ENCODE measurements at regions not wholly inside any gene's neighbourhood (a gene's known extent, or its start where the extent isn't known, plus 50 kb on each side); places are given as distances from the start of the nearest gene placed in this dataset.

DNA sequence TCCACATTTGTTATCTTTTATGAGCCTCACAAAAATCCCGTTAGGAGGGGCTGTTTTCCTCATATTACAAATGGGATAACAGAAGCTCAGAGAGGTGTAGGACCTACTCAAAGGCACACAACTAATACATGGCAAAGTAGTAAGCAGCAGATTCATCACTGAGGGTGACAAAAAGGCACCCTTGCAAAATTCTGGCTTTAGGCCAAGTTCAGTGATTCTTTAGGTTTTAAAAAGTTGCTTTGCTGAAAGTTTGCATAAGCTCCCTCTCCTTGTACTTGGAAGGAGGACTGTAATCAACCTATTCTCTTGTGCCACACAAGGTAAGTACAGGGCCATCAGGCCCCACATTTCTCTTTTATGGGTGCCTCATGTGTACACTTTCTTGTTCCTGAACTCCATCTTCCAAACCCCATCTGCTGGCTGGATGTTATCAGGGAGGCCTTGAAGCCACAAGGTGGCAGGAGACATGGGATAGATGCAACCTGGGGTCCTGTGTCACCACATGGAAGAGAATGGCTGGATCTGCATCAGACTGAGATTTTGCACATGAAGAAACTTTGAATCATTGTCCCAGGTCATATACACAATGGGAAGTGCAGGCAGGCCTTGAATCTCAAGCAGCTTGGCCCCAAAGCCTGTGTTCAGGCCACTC is 311.6 kb downstream of the MSX2 start:
- DNase-seq (ENCODE audit: low spot score) = no peak

DNA sequence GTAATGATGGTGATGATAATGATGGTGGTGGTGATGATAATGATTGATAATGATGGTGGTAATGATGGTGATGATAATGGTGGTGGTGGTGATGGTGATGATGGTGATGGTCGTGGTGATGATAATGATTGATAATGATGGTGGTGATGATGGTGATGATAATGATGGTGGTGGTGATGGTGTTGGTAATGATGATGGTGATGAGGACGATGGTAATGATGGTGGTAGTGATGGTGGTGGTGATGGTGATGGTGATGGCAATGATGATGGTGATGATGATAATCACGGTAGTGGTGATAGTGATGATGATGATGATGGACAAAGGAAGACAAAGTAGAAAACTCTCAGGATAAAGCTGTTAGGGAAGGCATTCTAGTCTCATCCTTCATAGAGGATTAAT is 310.5 kb downstream of the MSX2 start:
- DNase-seq (ENCODE audit: low spot score) = no peak

DNA sequence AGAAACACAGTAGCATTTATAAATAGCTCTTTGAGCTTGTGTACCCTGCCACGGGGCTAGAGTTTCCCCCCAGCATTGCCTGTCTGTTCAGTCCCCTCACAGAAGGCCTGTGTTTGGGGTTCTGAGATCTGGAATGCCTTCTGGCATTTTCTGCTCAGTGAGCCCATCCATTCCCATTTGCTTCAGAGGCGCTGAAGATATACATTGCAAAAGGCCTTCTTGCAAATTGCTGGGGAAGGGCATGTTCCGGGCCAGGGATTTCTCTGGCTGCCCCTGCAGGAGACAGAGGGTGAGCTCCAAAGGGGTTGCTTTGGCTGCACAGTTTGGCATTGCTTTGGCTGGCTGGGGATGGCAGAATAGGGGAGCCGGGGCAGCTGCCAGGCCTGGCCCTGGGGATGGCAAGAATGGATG is 308.4 kb downstream of the MSX2 start:
- DNase-seq (ENCODE audit: low spot score) = no peak

DNA sequence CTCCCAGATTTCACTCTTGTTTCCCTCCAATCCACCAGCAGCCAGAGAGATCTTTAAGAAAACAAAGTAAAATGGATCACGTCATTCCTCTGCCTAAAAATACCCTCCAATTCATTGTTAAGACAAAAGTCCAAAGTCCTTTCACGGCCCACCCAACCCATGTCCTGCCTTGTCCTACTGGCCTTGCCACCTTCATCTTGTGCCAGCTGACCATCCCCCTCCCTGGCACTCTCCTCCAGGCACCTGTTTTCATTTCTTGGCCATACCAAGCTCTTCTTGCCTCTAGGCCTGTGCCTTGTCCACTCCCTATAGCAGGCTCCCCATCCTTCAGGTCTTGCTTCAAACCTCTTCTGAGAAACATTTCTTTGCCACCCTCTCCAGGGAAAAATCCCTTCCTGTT is 307.6 kb downstream of the MSX2 start:
- no peak for DNase-seq (ENCODE audit: low spot score)

DNA sequence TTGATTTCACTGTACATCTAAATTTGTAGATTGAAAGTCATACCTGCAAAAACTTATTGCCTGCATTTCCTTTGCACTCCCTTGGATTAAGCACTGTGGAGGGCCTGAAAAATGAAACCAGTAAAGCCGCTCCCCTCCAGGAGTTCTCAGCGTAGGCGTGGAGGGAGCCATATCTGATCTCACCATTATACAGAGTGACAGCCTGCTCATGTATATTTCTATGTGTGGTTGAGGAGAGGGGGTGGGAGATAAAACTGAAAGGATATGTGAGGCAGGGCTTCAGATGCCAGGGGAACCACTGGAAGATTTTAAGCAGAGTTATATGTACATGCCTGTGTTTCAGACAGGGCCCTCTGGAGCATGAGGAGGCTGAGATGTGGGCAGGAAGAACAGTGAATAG is 303.0 kb downstream of the MSX2 start:
- DNase-seq (ENCODE audit: low spot score) = no peak

DNA sequence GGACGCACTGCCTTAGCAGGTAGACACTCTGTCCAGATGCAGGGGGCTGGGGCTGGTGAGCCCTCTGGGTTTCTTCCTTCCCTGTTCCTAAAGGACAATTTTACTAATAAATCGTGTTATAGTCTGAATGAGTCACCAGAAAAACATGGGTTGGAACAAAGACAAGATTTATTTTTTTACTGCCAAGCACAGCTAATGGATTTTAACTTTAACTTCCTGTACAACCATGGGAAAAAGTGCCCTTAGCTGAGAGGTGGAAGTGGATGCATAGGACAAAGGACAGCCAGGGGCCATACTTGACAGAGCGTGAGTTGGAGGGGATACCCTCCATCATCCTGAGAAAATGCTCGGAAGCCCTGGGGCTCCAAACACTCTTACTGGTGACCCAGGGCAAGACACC is 300.7 kb downstream of the MSX2 start:
- peak; percentile 35 for DNase-seq (ENCODE audit: low spot score)

DNA sequence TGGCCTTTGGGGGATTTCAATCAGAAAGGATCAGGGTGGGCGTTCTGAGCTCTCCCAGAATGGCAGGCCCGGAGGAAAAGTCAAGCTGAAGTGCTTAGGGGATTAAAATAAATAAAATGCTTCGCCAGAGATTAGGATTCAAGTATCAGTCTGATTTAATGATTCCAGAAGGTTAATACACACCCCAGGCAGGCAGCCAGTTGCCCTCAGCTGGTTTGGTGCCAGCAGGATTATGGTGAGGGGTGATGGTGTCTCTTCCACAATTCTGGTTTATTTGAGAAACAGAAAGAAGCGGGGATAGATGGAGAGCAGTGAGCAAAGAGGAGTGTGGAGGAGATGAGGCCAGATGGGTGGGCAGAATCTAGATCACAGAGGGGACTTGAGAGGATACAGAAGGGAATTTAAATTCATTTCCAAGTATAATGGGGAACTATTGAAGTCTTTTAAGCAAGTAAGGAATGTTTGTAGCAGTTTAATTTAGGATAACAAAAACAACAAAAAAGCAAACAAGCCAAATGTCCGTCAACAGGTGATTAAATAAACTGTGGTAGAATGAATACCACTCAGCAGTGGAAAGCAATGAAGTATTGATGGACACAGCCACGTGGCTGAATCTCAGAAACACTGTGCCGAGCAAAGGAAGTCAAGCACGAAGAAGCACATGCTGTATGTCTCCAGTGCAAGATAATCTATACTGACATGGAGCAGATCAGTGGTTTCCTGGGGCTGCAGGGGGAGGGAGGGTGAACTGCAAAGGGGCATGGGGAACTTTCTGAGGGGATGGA is 297.7 kb downstream of the MSX2 start:
- peak; percentile 57 for DNase-seq (ENCODE audit: low spot score)

DNA sequence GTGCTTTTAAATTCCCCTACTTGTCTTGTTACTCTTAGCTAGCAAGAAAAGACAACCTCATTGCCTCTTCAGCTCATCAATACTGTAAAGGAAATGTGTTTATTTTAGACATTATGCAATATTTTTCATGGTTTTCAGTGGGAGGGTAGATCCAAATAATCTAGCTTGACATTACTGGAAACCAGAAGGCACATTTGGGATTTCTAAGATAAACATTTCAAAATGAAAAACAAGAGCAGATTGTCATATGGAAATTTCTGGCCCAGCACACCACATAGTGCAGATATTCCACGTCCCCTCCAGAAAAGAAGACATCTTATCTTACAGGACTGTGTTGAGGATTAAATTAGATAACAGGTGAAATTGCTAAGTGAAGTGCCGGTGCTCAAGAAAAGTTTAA is 296.9 kb downstream of the MSX2 start:
- peak; percentile 45 for DNase-seq (ENCODE audit: low spot score)

DNA sequence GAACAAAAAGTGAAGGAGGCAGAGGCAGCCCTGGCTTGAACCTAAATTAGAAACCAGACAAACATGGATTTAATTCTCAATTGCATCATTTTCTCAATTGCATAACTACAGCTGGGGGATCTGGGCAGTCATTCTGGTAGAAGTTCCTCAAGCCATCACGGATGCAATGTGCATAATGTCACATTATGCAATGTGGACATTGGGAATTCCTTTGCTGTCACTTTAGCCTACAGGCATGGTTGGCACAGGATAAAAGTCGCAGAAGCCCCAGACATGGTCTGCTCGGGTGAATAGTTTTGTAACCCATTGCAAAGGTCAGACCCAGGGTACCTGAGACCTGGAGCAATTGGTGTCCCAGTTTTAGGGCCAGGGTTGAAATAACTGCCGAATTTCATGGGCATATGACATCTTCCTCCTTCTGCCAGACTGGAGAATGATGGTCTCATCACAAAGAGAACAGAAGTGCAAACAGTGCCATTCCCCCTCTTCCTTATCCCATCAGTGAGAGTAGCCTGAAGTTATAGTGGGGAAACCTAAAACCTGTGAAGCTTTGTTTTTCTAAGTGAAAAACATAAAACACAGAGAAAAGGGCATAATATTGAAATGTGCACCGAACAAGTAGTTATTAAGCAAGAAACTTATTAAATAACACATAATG is 290.8 kb downstream of the MSX2 start:
- DNase-seq (ENCODE audit: low spot score) = peak; percentile 50

DNA sequence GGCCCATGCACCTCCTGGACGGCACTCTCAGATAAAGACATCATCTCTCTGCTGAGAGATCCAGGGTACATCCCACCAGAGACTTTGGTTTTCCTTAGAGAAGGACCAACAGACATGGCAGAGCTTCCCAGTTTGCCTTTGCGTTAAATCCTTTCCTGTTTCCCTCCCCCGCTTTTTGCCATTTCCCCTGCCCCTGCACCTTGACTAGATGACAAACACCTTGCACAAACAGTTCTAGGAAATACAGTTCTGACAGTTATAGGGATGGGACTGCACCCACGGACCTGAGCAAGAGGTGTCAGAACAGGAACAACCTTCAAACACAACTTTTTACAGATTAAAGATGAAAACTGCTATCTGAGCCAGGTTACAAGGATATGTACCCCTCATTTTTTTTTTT is 288.9 kb downstream of the MSX2 start:
- no peak for DNase-seq (ENCODE audit: low spot score)

DNA sequence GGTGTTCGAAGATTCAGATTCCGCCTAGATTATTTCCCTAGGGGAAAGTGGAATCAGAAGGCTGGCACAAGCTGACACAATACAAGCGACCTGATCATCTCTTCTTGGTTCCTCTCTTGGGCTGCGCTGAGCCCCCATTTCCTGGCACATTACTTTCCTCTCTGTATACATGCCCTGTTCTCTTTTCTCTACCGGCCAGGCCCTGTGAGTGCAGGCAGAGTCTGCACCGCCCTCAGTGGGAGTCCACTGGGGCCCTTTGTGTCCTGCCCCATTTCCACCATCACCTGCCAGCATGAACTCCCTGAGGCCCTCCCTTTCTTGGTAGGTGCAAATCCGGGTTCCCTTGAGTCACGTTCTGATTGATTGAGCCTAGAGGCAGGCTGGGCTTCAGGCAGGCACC is 287.9 kb downstream of the MSX2 start:
- no peak for DNase-seq (ENCODE audit: low spot score)

DNA sequence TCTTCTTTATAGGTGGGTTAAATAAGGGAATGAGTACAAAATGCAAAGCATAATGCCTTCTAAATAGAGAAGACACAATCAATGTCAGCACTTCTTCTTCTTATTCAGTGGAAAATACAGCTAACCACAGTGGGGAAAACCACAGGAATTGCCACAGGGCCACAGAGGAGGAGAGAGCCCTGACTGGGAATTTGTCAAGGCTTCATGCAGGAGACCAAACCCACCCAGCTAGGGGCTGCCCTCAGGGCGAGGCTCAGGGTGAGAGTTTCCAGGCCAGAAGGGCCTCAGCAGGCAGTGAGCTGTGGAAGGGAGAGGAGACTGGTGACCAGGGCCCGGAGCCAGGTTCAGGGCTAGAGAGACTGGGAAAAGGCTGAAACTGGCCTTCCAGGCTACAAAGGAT is 279.1 kb downstream of the MSX2 start:
- DNase-seq (ENCODE audit: low spot score) = no peak

DNA sequence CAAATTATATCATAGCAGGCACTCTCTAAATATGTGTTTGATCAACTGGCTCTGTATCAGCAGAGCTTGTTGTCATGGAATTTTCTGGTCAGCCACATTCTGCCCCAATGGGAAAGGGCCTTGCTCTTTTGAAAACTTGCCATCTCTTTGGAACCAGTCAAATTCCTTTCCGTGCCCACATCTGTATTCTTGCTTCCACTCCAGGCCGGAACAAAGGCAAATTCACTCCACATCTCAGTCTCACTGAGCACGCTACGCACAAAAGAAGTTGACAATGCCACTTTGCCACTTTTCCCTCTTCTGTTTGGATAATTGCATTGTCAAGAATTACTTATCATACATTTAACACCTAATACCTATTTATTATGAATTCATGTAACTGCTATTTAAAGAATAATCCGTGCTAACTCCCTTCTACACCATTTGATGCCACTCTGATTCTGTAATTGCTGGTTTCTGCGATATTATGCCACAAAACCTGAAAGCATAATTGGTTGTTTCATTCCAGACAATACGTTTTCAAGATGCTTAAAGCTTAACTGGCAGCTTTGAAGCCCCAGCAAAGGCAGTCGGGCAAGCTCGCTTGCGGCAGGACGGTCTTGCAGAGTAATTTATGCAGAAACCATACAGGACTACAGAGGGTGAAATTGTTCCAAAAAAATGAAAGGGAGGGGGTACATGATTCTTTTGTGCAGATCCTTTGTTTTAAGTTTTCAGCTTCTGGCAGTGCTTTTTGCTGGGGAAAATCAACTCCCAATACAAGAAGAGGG is 277.7 kb downstream of the MSX2 start:
- DNase-seq (ENCODE audit: low spot score) = no peak

DNA sequence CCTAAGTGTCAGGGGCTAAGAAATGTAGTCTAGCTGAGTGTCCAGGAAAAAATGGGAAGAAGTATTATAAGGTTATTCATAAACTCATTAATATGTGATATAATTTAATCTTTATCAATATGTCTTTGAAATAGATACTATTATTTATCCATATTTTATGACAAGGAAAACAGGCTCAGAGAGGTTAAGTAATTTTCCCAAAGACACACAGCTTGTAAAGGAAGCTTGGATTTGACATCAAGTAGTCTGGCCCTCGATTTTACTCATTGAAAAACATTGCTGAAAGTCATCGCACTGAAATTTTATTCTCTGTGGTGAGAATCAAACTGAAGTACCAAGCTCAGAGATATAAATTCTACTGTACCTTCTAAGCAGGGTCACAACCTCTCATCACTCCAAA is 276.9 kb downstream of the MSX2 start:
- no peak for DNase-seq (ENCODE audit: low spot score)

DNA sequence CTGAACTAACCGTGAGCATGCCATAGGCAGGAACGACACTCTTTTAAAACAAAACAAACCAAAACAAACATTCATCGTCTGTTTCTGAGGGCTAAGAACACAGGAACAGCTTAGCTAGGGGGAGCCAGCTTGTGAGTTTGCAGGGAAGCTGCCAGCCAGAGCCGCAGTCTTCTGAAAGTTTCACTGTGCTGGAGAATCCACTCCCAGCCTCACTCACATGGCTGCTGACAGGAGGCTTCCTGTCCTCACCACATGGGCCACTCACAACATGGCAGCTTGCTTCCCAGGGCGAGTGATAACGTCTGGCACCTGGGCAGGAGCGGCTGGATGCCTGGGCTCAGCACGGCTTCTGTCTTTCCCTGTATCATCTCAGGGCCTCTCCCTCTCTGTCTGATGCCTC is 275.2 kb downstream of the MSX2 start:
- no peak for DNase-seq (ENCODE audit: low spot score)

DNA sequence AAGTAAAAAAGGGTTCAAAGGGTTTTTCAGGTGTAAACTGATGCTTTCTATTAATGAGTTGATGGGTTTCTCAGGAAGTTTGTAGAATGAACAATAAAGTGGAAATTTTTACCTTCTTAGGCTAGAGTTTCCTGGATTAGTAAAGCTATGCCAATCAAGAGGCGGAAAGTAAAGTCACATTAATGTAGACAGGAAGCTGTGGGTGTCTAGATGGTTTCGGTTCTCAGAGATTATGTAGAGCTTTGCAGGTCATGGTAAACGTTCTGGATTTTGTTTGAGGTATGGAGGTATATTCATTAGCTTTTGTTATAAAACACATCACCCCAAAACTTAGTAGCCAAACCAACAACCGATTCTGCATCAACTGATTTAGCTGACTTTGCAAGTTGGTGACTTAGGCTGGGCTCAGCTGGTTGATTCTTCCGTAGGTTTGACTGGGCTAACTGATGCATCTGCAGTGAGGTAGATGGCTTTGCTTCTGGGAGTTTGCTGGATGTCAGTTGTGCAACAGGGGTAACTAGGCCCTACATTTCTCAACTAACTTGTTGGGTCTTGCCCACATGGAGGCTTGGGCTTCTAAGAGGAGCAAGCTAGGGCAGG is 273.8 kb downstream of the MSX2 start:
- no peak for DNase-seq (ENCODE audit: low spot score)

DNA sequence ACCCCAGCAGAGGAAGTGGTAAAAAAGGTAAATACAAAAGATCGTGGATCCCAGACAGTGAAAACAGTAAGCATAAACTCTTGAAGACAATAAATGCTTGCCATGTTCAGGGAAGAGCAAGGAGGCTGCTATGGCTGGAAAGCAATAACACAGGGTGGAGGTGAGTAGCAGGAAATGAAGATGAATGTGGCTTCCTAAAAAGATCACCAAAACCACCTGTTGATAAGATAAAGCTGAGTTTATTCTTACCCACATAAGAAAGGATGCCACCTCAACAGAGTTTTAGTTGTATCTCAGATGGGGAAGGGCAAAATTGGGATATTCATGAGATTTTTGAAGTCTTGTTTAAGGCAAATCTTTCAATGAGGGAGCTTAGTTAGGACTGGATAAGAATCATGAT is 273.3 kb downstream of the MSX2 start:
- DNase-seq (ENCODE audit: low spot score) = no peak

DNA sequence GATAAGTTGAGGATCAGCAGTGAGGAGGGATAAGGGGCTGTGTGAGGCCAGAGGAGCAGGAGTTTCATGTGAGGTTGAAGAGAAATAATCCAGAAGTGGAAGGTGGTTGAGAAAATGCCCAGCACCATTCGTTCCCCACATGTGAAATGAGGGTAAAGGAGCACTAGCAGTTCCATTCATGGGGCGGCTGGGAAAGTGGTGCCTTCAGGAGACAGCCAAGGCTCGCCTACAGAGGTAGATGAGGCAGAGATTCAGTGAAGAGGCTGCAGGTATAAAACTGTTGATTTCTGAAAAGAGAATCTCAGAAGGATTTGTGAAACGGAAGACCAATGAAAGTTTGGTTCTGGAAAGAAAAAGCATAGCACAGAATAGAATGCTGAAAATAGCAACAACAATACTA is 272.6 kb downstream of the MSX2 start:
- no peak for DNase-seq (ENCODE audit: low spot score)

DNA sequence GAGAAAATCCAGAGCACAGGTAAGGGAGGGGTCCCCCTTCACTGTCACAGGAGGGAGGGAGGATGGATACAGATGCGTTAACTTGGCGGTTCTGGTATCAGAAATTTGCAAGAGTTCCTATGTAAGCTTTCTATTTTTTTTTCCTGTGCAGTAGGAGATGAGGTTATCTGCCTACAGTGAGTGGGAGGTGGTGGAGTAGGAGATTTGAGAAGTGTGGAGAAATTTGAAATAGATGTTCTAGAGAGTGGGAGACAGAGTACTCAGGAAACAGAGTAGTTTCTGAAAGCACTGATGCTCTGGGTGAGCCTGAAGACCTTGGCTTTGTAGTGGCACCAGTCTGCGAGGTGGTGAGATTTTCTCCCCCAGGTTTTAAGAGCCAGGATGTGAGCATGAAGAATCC is 271.4 kb downstream of the MSX2 start:
- no peak for DNase-seq (ENCODE audit: low spot score)

DNA sequence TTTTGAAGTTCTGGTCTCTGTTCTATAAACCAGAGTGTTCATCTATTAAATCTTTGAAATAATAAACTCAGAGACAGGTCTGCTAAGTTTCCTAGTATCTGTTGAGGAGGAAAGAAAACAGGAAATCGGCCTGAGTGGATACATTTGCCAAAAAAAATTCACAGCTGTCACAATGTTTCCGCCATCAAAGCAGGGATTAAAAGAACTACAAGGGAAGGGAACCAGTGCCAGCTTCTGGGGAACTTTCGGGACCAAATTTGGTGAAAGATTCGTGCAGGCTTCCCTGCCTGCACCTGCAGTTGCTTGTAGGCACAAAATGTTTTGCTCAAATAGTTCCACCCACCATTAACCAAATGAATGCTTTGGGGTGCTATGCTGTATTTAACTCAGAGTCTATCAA is 267.5 kb downstream of the MSX2 start:
- DNase-seq (ENCODE audit: low spot score) = no peak

DNA sequence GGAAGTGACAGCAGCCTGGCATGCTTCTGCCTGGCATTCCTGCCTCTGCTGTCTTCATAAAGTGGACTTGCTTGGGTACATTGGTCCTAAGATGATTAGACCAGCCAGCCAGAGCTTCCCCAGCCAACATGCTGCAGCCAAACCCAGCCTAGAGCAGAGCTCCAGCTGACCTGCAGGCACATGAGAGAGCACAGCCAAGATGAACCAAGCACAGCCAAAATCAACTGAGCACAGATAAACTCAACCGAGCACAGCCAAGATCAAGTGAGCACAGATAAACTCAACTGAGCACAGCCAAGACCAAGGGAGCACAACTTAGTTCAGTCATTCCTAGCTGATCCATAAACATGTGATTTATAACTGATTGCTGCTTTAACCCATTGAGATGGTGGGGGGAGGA is 266.5 kb downstream of the MSX2 start:
- no peak for DNase-seq (ENCODE audit: low spot score)

DNA sequence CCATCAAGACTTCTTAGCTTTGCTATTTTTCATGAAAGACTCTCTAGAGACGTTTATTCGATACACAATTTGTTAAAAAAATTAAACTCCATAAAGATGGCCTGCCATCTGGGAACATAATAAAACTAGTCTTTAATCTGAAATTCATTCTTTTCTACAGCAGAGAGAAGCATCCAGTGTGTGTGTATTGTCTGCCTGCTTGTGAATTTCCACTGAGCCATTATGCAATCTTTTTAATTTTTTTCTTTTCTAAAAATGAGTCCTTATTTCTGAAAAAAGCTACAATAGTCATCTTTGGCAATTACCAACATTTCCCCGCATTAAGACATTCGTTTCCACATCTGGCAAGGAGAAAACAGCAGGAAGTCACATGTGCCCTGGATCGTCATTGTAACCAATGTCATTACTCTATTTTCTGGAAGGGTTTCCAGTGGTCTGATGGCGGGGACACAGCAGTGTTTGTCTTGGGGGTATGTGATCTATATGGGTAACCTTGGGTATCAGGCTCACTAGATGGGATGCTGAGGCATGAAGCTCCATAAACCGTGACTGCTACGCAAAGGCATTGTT is 263.1 kb downstream of the MSX2 start:
- DNase-seq (ENCODE audit: low spot score) = no peak

All from umbilical cord (tissue), 1 donor.